ENCODE measurements at regions not wholly inside any gene's neighbourhood (a gene's known extent, or its start where the extent isn't known, plus 50 kb on each side); places are given as distances from the start of the nearest gene placed in this dataset.

GRCh38 chr6:93120154-93120742 lies 299.1 kb downstream of the EPHA7 start:
- Histone ChIP-seq H3K4me1 (ENCODE audit: insufficient read depth) (no peaks in the 10 kb centered on the region), H3K4me2 (no peak overlapping the region), H3K27me3 (no peaks in the 10 kb centered on the region), H3K4me3 (no peak overlapping the region), H2AFZ (no peak overlapping the region), H3K36me3 (replicated peaks; ENCODE audit: insufficient read depth, low read depth) (no peaks in the 10 kb centered on the region), H3K27ac (no peak overlapping the region), H4K20me1 (ENCODE audit: insufficient read depth, poor library complexity, severe bottlenecking) (no peaks in the 10 kb centered on the region), H3K9me3 (ENCODE audit: low read depth) (no peaks in the 10 kb centered on the region), H3K9me2 (replicated peaks; ENCODE audit: insufficient read depth) (no peaks in the 10 kb centered on the region), H3K79me2 (no peaks in the 10 kb centered on the region)
- no peak for DNase-seq (ENCODE audit: low spot score)
- WGBS (ENCODE audit: low lambda C conversion rate, missing lambda C conversion rate): 93% methylated on average over 1 of the region's 1 CpG
- TF ChIP-seq CTCF (IDR thresholded peaks at IDR 0.05; ENCODE audit: poor library complexity) (no peak), EZH2 (IDR thresholded peaks at IDR 0.05; ENCODE audit: borderline replicate concordance) (no peak), EZH2phosphoT487 (IDR thresholded peaks at IDR 0.05; ENCODE audit: low read depth, severe bottlenecking, unreplicated experiment) (no peak)

- Histone ChIP-seq H3K9me2 (replicated peaks; ENCODE audit: insufficient read depth) (no peaks in the 10 kb centered on the region), H3K36me3 (replicated peaks; ENCODE audit: insufficient read depth, low read depth) (no peaks in the 10 kb centered on the region), H4K20me1 (ENCODE audit: insufficient read depth, poor library complexity, severe bottlenecking) (no peaks in the 10 kb centered on the region), H3K27me3 (no peaks in the 10 kb centered on the region), H3K79me2 (no peaks in the 10 kb centered on the region), H3K27ac (no peak overlapping the region), H3K4me2 (no peak overlapping the region), H3K4me3 (no peak overlapping the region), H2AFZ (no peak overlapping the region), H3K4me1 (ENCODE audit: insufficient read depth) (peaks cover 20% of the 10 kb centered on the region), H3K9me3 (ENCODE audit: low read depth) (no peaks in the 10 kb centered on the region)
- WGBS (ENCODE audit: low lambda C conversion rate, missing lambda C conversion rate): 60% methylated on average over 2 of the region's 2 CpGs
- no peak for TF ChIP-seq EZH2 (IDR thresholded peaks at IDR 0.05; ENCODE audit: borderline replicate concordance)
- no peak for TF ChIP-seq CTCF (IDR thresholded peaks at IDR 0.05; ENCODE audit: poor library complexity)
- no peak for TF ChIP-seq EZH2phosphoT487 (IDR thresholded peaks at IDR 0.05; ENCODE audit: low read depth, severe bottlenecking, unreplicated experiment)
- DNase-seq (ENCODE audit: low spot score): no peak
Observed at GRCh38 chr6:93105907-93106306, 313.5 kb downstream of the EPHA7 start.

- TF ChIP-seq EZH2phosphoT487 (IDR thresholded peaks at IDR 0.05; ENCODE audit: low read depth, severe bottlenecking, unreplicated experiment): no peak
- no peak for TF ChIP-seq CTCF (IDR thresholded peaks at IDR 0.05; ENCODE audit: poor library complexity)
- no peak for TF ChIP-seq EZH2 (IDR thresholded peaks at IDR 0.05; ENCODE audit: borderline replicate concordance)
- no peaks in the 10 kb centered on the region for H3K9me2 ChIP-seq (replicated peaks; ENCODE audit: insufficient read depth)
- H2AFZ ChIP-seq: no peak overlapping the region
- no peaks in the 10 kb centered on the region for H3K36me3 ChIP-seq (replicated peaks; ENCODE audit: insufficient read depth, low read depth)
- no peaks in the 10 kb centered on the region for H3K9me3 ChIP-seq (ENCODE audit: low read depth)
- H3K27ac ChIP-seq: peak overlapping the region; percentile 84
- no peaks in the 10 kb centered on the region for H3K79me2 ChIP-seq
- peak; percentile 35 for DNase-seq (ENCODE audit: low spot score)
- H3K4me1 ChIP-seq (ENCODE audit: insufficient read depth): peaks cover 20% of the 10 kb centered on the region
- 19% methylated on average over 3 of the region's 3 CpGs for WGBS (ENCODE audit: low lambda C conversion rate, missing lambda C conversion rate)
- no peaks in the 10 kb centered on the region for H4K20me1 ChIP-seq (ENCODE audit: insufficient read depth, poor library complexity, severe bottlenecking)
- H3K4me3 ChIP-seq: no peak overlapping the region
- no peaks in the 10 kb centered on the region for H3K27me3 ChIP-seq
- H3K4me2 ChIP-seq: peak overlapping the region; percentile 44
Observed at GRCh38 chr6:93105017-93105416, 314.3 kb downstream of the EPHA7 start.

Data from hepatocyte (in vitro differentiated cells).